ENCODE measurements at regions not wholly inside any gene's neighbourhood (a gene's known extent, or its start where the extent isn't known, plus 50 kb on each side); places are given as distances from the start of the nearest gene placed in this dataset.

DNA sequence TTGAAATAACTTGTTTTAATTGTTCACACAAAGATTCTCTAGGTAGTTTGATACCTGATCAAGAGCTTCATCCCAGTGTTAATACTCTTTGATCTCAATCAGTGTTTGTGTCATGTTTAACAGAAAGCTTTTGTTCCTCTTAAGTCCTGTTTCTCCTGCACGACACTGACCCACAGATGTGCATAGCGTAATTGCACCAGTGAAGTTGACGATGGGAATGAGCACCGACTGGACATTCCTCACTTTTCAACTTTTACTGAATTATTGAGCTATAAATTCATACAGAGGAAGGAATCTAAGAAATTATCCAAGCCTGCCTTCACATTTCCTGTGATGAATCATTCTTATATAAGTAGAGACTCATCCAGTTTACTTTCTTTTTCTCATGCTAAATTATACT is 878.7 kb upstream of the TENM3 start:
- Histone ChIP-seq H2BK15ac (ENCODE audit: low read depth, low read length) (no peak overlapping the region), H3K18ac (ENCODE audit: low read depth, low read length) (no peak overlapping the region), H2BK120ac (ENCODE audit: low read depth, low read length) (no peak overlapping the region), H3K4me3 (ENCODE audit: insufficient read depth, low read depth, low read length) (no peak overlapping the region), H4K5ac (ENCODE audit: low read depth, low read length) (no peak overlapping the region), H3K36me3 (ENCODE audit: control insufficient read depth, insufficient read depth, low read length) (no peaks in the 10 kb centered on the region), H3K27ac (ENCODE audit: insufficient read depth, low read length) (no peak overlapping the region), H3K9me3 (ENCODE audit: control insufficient read depth, insufficient read depth, low read length) (no peaks in the 10 kb centered on the region), H3K4me1 (ENCODE audit: control insufficient read depth, insufficient read depth, low read length) (no peaks in the 10 kb centered on the region), H4K8ac (ENCODE audit: low read depth in 2 of 2, low read length in 2 of 2) (no peak overlapping the region), H3K9ac (ENCODE audit: low read depth, low read length) (no peak overlapping the region), H3K27me3 (ENCODE audit: control insufficient read depth, insufficient read depth, low read length) (no peaks in the 10 kb centered on the region), H2AK9ac (replicated peaks; ENCODE audit: low read depth, low read length, poor library complexity) (no peak overlapping the region), H3K14ac (replicated peaks; ENCODE audit: low read depth, low read length) (no peak overlapping the region), H4K20me1 (ENCODE audit: insufficient read depth, low read length) (no peaks in the 10 kb centered on the region), H3K23ac (ENCODE audit: low read depth, low read length) (no peak overlapping the region), H3K56ac (ENCODE audit: extremely low read depth, insufficient read depth, low read length) (no peak overlapping the region), H2BK20ac (ENCODE audit: low read depth, low read length) (no peak overlapping the region), H3K4ac (ENCODE audit: low read depth, low read length) (no peak overlapping the region), H2AFZ (replicated peaks; ENCODE audit: low read length, poor library complexity) (no peak overlapping the region), H3K79me1 (ENCODE audit: low read depth in 1 of 2, low read length in 2 of 2) (no peaks in the 10 kb centered on the region), H2AK5ac (ENCODE audit: low read depth, low read length) (no peak overlapping the region), H4K91ac (ENCODE audit: insufficient read depth, low read depth, low read length) (no peak overlapping the region), H2BK5ac (ENCODE audit: low read depth, low read length, poor library complexity, severe bottlenecking) (no peak overlapping the region), H3K9me1 (ENCODE audit: insufficient read depth, low read length) (no peaks in the 10 kb centered on the region), H3K4me2 (ENCODE audit: low read depth, low read length) (peak overlapping the region; percentile 55; the same call in 1 of the 2 replicates)
- intact Hi-C loops (cut with micrococcal nuclease): no loop called here
- DNase-seq (peak; percentile 3), ATAC-seq (ENCODE audit: low read depth) (no peak)
- CTCF ChIA-PET: no interaction called here
- POLR2A ChIA-PET (ENCODE audit: unreplicated experiment): no interaction called here
- TF ChIP-seq, protein P1, sequence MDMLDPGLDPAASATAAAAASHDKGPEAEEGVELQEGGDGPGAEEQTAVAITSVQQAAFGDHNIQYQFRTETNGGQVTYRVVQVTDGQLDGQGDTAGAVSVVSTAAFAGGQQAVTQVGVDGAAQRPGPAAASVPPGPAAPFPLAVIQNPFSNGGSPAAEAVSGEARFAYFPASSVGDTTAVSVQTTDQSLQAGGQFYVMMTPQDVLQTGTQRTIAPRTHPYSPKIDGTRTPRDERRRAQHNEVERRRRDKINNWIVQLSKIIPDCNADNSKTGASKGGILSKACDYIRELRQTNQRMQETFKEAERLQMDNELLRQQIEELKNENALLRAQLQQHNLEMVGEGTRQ (IDR thresholded peaks at IDR 0.05; ENCODE audit: low read depth, low read length): no peak
- TF ChIP-seq CEBPB (IDR thresholded peaks at IDR 0.05; ENCODE audit: low read depth, low read length): no peak
- TF ChIP-seq, protein P2, sequence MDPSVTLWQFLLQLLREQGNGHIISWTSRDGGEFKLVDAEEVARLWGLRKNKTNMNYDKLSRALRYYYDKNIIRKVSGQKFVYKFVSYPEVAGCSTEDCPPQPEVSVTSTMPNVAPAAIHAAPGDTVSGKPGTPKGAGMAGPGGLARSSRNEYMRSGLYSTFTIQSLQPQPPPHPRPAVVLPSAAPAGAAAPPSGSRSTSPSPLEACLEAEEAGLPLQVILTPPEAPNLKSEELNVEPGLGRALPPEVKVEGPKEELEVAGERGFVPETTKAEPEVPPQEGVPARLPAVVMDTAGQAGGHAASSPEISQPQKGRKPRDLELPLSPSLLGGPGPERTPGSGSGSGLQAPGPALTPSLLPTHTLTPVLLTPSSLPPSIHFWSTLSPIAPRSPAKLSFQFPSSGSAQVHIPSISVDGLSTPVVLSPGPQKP (IDR thresholded peaks at IDR 0.05; ENCODE audit: borderline replicate concordance, low read depth, low read length): no peak
- dilution Hi-C loops (cut with HindIII; ENCODE audit: low sequenced_read_pairs, unreplicated experiment): no loop called here
- in situ Hi-C loops (cut with MboI; ENCODE audit: low sequenced_read_pairs): no loop called here
- WGBS, 2 experiments (ENCODE audit: extremely low coverage in 2 of 2, insufficient read length in 1 of 2): no CpG with 5 or more reads among the region's 4 CpGs
- no TSS peak for BruUV-seq (replicated peaks)

All from IMR-90 (cell line).